NCI-H82 (cell line): ENCODE measurements at regions not wholly inside any gene's neighbourhood (a gene's known extent, or its start where the extent isn't known, plus 50 kb on each side); places are given as distances from the start of the nearest gene placed in this dataset.
A peak's percentile ranks its signal among the peaks of the same experiment; 100 is the strongest.
"Not testable (repeated sequence)": the region's sequence is repeated elsewhere in the genome, so short reads cannot be mapped to it uniquely, and the experiment has no call there.

ENCODE experiments used
- DNase-seq: peaks from one replicate; lab custom pipeline; 2025; lab: John Stamatoyannopoulos, UW

DNA sequence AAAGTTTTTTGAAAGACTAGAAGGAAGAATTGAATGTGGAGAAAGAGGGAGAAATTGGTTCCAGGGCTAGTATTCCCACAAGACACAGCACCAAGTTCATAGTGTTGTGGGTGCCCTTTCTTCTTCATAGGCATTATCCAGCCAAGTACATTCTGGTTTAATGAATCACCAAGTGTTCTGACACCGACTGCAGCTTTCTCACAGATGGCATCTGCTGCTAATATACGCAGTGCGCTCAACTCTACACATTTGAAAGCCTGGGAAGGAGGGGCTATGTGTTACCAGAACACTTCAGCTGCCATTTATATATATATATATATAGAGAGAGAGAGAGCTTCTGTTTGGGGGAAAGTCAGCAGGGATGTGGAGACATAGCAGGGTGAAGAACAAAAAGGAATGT is 1168.4 kb downstream of the GATA3 start:
- DNase-seq = no peak

DNA sequence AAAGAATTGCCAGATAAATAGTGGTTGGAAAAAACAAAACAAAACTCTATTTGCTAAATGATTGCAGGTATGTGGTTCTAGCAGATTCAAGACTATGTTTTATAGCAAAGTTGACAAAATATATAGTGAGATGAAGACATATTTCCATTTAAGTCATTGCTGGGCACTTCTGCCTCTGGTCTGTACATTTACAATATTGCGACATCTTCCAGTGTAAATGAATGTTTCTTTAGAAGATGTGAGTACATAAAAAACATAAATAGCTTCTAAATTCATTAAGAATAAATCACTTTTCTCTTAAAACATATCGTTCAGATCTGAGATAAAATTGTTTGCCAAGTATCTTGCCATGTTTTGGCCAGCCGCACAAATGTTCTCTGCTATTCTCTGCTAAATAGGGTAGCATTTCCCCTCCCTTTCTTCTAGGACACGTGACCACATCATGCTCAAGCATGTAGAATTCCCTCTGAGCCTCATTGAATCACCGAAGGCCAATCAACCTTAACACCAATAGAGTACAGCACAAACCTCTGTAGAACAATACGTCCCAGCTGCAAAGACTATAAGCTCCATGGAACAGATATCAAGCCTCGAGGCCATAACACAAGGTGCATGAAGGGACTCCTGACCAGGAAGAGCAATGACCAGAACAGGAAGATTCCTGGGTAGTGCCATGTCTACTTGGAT is 1173.3 kb downstream of the GATA3 start:
- no peak for DNase-seq

DNA sequence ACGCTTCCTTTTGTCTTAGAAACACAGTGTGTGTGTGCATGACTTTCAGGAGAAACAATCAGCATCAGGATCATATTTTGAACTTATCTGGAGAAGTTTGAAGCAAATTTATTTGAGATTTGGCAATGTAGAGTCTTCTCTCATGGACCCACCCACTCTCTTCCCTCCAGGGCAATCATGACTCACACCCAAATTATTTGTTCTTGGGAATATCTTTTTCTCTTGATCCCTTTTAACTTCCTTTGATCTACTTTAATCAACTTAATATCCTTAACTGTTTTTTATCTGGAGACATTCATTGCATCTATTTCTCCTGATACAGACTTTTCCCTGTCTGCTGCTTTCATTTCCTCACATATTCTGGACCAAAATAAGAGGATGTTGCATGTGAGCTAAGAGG is 1174.3 kb downstream of the GATA3 start:
- DNase-seq = no peak

DNA sequence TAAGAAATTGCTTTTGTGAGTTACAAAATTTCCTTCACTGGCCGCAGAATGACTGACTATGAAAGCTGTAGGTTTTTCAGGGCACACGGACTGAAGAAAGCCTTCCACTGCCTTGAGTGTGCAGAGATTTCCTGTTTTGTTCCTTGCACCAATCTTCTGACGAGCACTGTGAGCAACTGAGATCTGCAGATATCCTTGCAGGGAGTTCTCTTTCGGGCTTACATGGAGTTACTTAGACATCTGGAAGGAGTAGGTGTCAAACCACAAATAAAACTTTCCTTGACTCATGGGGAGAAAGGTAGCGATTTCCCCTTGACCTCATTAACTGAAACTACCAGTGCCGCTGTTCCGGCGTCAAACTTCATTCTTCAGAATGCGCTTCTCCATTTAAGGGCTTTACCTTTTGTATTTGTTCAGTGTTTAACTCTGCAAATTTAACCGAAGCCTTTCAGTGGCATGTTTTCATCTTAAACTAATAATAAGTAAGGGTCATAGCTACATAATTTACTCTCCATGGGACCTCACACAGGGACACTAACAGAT is 1175.3 kb downstream of the GATA3 start:
- no peak for DNase-seq

DNA sequence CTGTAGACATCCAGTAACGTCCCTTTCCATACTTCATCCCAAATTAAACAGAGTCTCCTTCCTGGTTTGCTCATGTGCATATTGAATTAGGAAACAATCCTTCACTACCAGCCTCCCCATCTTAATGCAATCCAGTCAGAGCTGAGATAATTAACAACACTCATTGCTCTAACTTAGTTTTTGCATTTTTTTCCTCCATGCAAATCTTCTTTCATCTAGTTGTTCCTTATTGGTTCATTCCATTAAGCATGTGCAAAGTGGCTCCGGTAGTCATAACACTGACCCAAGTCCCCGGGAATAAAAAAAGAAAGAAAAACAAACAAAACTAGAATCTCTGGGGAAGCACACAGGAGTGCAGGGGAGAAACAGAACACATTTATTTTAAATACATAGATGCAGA is 1176.1 kb downstream of the GATA3 start:
- no peak for DNase-seq

DNA sequence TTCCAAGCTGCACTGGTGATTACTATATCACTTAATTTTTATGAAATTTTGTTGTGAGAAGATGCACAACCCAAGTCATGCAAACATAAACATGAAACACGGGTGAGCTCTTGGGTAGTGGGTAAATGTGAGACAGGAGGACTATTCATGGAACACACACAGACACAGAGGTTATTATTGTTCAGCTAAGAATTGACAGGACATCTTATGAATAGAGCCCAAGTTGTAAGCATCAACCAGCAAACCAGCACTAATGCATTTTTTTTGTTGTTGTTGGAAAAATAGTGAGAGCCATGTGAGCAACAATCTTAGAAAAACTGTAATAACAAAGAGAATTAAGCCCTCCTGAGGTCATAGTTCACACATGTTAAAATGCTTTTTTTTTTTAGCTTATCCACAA is 1179.7 kb downstream of the GATA3 start:
- no peak for DNase-seq

DNA sequence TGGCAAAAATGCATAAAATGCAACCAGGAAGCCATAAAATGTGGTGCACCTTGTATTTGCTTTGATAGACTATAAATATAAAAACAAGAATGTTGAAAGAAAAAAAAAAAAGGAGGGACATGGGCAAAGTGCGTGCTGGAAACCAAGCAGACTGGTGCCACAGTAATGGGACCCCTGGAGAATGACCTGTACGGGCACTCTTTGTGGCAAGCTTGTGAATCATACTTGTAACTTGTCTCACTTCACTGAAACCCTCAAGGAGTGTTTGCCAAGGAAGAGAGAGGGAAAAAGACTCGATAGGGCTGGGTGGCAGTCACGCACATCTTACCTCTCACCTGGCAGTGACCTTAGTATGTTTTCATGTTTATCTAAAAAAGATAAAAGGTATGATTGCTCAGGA is 1183.6 kb downstream of the GATA3 start:
- no peak for DNase-seq

DNA sequence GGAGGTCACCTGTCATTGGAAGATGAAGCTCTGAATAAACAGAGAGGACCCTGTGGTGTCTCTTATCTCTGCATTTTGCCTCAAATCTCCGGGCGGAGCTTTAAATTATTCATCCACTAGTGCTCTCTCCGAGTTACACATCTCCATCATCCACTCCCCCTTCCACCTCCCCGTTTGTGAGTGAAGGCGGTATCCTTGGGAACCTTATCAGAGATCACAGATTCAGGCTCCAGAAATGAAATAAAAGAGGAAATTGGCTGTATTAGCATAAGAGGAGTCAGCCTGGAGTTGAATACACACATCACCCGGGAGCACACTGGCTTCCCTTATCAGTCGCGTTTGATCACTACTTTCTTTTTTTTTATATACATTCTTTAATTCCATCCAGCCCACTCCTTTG is 1184.8 kb downstream of the GATA3 start:
- no peak for DNase-seq

DNA sequence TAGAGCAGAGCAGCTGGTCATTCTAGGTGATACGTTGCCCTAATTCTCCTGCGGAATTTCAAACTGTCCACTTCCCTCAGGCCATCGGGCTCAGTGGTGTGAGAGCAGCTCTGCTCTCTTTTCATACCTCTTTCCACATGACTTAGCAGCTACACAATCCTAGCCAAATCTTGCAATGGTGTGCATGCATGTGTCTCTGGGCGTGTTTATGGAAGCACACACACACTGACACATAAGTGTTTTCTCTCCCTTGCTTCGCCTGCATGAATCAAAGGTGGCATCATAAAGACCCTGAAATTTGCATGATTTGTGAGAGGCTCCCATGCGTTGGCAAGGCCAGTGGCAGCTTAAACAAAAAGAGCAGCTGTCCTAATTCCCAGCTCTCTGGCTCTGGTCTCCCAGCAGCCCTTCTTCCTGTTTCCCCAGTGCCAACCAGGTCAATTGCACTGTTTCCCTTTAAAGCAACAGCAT is 1189.5 kb downstream of the GATA3 start:
- DNase-seq = peak; percentile 36

DNA sequence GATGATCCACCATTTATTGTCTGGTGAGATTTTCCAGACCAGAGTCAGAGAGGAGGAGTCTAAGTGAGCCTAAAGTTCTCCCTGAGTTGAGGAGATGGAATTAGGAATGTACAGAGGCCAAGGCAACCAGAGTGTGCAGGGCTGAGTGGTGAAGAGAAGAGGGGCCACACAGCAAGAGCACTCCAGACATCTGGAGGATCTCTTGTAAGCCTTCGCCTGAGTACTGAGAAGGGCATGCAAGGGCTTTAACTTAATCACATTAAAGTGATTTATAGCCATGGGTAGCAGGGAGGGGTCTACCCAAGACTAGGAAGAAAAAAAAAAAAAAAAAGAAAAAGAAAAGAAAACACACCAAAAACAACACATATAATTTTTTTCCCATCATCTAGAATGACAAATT is 1190.4 kb downstream of the GATA3 start:
- DNase-seq = peak; percentile 96

DNA sequence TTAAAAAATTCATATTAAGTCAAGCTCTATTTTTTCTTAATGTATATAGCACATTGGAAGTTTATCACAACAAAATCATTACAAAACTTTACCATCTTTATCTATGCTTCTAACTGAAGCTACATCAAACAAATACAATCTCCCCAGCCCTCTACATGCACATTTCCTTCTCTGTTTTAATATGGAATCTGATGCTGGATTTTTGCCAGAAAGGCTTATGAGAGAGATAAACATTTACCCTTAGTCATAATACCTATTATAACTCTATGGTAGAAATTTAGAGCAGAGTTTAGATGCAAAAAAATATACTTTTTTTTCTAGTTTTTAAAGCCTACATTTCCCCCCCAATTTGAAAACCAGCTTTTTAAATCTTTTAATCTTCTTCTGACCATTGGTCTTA is 1198.6 kb downstream of the GATA3 start:
- peak; percentile 31 for DNase-seq

DNA sequence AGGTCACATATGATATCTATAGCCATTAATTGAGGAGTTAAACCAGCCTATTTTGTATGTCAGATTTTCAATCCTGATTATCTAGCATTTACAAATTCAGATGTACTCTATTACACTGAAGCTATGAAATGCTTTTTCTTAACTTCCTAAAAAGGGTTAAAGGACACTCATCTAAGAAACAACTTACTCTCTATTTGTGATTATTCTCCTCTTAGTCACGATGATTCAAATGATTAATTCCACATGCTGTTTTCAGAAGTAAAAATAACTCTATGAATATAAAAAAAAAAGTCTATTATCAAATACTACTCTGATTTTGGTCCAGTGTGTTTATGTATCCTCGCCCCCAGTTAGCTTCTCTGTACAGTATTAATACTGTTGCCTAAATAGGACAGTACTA is 1199.9 kb downstream of the GATA3 start:
- no peak for DNase-seq

DNA sequence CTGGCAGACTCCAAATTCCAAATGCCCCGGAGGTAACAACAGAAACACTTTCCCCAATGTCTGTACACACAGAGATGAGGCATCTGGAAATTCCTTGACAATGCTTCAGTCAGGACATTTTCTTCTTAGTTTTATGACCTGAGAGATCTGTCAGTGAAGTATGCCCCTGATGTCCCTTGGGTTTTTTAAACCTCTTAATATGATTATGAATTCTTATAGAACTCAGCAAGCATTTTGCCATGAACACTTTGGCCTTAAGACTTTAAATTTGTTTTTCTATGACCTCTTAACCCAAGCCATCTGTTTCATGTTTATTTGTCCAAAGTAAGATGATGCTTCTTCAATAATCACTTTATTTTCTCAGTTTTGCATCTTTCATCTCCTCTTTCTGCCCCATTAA is 1206.2 kb downstream of the GATA3 start:
- peak; percentile 31 for DNase-seq

DNA sequence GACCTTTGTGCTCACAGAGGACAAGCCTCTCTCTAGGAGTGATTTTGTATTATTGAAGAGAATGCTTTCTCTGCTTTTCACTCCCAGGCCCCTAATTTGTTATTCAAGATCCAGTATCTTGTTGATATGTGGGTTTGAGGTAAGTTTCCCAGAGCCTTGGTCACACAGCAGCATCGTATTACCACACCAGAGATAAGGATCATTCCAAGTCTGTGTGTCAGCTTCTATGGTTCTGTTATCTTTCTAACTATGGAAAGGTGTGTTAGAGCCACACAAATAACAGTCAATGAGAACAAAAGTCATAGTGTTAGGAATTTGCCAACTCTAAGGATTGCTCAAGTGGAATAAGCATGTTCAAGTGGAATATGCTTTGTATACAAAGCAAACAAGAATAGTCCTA is 1208.3 kb downstream of the GATA3 start:
- no peak for DNase-seq

DNA sequence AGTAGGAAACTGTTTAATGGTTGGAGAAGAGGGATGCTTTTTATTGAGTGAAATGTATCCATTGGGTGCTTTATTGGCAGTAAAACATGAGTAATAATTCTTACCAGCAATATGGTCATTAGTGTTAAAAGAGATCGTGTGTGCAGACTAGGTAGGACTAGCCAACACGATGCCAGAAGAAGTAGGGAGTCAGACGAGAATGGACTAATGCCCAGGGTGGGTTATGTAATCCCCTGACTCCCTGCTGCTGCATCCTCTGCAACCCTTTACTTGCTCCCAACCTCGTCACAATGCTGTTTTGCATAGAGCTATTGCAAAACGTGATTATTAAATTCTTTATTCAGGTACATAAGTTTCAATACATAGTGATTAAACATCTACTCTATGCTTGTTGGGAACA is 1213.7 kb downstream of the GATA3 start:
- DNase-seq = no peak

DNA sequence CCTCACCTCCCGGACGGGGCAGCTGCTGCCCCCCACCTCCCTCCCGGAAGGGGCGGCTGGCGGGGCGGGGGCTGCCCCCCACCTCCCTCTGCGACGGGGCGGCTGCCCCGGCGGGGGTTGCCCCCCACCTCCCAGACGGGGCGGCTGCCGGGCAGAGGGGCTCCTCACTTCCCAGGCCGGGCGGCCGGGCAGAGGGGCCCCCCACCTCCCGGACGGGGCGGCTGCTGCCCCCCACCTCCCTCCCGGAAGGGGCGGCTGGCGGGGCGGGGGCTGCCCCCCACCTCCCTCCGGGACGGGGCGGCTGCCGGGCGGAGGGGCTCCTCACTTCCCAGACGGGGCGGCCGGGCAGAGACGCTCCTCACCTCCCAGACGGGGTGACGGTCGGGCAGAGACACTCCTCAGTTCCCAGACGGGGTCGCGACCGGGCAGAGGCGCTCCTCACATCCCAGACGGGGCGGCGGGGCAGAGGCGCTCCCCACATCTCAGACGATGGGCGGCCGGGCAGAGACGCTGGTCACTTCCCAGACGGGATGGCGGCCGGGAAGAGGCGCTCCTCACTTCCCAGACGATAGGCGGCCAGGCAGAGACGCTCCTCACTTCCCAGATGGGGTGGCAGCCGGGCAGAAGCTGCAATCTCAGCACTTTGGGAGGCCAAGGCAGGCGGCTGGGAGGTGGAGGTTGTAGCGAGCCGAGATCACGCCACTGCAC is 1218.8 kb downstream of the GATA3 start:
- not testable (repeated sequence) for DNase-seq

DNA sequence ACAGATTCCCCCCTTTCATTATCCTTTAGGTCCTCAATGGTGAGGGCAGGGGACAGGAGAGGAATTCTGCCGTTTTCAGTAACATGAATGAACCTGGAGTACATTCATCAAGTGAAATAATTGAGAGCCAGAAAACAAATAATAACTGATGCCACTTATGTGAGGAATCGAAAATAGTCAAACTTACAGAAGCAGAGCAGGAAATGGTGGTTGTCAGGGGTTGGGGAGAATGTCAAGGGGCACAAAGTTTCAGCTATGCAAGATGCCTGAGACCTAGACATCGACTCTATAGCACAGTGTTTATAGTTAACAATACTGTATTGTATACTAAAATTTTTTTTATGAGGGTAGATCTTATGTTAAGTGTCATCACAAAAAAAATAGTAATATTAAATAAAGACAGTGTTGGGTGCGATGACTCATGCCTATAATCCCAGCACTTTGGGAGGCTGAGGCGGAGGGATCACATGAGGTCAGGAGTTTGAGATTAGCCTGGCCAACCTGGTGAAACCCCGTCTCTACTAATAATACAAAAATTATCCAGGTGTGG is 1219.8 kb downstream of the GATA3 start:
- peak; percentile 23 for DNase-seq

DNA sequence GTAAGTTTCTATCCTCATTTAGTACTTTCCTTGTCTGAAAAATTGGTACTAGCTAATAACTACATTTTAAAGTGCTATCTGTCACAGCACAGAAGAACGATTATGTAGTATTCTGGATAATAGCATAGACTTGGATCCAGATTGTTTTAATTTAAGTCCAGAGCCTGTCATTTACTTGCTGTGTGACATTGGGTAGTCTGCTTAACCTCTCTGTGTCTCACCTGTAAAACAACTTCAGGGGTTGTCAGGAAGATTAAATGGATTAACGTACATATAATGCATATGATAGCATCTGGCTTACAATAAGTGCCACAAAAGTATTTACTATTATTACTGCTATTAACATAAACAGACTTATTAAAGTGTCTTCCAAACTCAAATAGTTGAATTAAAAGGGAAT is 1221.4 kb downstream of the GATA3 start:
- no peak for DNase-seq

DNA sequence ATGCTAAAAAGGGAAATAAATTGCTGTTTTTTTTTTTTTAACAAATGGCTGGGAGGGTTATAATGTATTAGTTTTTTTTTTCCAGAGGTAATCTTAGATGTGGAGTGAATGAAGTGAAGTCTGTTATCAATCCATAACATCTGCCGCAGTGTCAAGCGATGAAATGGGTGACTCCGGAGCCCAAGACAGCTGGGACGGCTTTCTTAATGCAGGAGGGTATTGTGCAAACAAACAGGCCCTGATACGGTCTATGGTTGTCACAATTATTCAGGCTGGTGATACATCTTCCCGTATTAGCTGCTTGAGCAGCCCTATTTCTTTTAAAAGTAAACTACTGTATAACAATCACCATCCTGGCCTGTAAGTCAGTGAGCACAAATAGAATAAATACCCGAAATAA is 1231.2 kb downstream of the GATA3 start:
- DNase-seq = peak; percentile 90

DNA sequence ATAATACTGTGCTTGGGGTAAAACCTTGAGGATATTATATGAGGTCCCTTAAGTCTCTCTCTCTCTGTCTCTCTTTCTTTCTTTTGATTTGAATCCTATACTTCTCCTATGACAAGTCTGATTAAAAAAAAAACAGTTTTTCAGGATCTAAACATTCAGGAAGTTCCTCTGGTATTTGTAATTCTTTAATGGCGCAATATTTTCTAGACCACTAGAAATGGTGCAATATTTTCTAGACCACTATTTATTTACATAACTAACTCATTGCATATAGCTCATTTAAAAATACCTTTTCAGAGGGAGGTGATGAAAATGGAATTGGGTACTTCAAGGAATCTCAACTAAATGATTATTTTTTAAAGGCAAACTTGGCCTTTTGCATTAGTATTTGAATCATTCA is 1235.3 kb downstream of the GATA3 start:
- DNase-seq = no peak

DNA sequence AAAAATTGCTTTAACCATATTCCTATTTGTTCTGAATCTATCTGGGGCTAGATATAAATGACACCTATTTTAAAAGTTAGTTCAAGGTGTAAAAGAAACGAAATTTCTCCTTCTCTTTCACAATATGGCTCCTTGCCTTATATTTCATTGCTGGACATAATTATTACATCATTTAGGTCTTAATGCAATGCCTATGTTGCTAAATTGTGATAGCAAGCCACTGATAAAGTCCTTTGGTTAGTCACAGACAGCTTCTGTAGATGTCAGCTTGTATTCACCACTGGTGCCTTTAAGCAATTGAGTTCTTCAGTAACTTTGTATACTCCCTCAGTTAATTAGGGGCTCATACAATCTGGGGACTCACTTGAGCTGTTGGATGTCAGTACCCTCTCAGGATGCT is 1236.6 kb downstream of the GATA3 start:
- no peak for DNase-seq

DNA sequence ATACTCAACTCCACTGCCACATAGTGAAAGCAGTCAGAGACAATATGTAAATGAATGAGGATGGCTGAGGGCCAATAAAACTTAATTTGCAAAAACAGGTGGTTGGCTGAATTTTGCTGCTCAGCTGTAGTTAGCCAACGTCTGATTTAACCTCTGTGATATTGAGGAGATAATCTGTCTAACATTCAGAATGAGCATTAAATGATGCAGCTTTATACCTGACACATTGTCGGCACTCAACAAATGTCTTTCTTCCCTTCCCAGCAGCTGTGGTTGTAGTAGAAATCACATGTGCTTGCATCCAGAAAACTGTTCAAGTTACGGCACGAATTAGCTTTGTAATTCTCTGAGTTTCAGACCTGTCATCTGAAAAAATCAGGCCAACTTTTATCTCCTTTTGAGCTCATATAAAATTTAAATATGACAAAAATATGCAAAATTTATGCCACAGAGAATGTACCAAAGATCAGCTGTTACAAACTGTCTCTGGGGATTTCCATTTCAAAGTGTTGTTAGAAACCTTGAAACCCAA is 1239.7 kb downstream of the GATA3 start:
- no peak for DNase-seq

DNA sequence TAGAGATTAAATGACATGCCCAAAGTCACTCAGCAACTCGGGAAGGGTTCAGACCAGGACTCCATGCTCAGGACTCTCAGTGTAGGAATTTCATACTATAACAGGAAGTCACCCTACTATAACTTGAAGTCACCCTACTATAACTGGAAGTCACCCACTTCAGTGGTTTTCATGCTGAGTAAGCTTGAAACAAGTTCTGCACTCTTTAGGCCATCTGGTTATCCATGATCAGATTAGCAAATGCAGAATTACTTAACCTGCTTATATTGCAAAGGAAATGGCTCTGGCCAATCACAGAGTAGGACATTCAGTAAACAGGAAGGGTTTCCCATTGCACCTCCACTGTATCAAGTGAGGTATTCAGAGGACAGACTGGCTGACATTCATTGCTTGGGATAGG is 1240.4 kb downstream of the GATA3 start:
- DNase-seq = peak; percentile 86
